ENCODE measurements at regions not wholly inside any gene's neighbourhood (a gene's known extent, or its start where the extent isn't known, plus 50 kb on each side); places are given as distances from the start of the nearest gene placed in this dataset.

DNA sequence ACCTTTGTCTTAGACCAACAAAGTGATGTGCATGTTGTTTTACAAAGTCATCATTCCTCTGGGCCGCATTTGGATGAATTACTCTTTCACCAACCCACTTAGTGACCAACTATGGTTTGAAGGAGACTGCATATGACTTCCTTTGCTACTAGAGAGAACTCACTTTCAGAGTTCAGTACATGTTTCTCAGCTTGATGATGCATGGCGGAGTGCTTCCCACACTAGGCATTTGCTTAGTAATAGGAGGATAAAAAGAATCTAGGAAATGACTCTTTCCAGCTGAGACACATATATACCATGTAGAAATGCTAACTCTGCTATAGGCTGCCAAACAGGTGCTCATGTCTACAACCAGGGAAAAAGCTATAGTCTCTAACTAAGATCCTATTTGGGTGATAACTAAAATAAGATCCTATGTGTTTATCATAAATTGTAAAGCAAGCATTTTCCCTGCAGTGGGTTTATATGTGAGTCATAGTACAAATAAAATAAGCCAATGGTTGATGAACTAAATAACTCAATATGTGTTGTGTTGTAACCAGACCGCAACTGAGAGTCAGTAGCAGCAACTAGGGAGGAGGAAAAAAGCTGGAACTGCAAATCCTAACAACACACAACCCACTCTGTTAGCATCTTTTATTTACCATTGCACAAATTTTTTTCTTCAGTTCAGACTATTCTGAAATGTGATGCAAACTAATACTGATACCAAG is 87.2 kb downstream of the TSPAN8 start:
- ChIA-PET POLR2A (ENCODE audit: unreplicated experiment) (no interaction called here), CTCF (no interaction called here)
- no peak overlapping the region for H3K4me3 ChIP-seq (ENCODE audit: insufficient read depth, low read depth, low read length)
- H2AK5ac ChIP-seq (ENCODE audit: low read depth, low read length): no peak overlapping the region
- H4K20me1 ChIP-seq (ENCODE audit: insufficient read depth, low read length): no peaks in the 10 kb centered on the region
- no peak overlapping the region for H2BK5ac ChIP-seq (ENCODE audit: low read depth, low read length, poor library complexity, severe bottlenecking)
- in situ Hi-C loops (cut with MboI; ENCODE audit: low sequenced_read_pairs): no loop called here
- no peaks in the 10 kb centered on the region for H3K36me3 ChIP-seq (ENCODE audit: control insufficient read depth, insufficient read depth, low read length)
- peaks cover 2% of the 10 kb centered on the region; the same call in 1 of the 2 replicates for H3K9me3 ChIP-seq (ENCODE audit: control insufficient read depth, insufficient read depth, low read length)
- H3K9me1 ChIP-seq (ENCODE audit: insufficient read depth, low read length): no peaks in the 10 kb centered on the region
- no peak overlapping the region for H3K9ac ChIP-seq (ENCODE audit: low read depth, low read length)
- no peak overlapping the region for H3K27ac ChIP-seq (ENCODE audit: insufficient read depth, low read length)
- ATAC-seq (ENCODE audit: low read depth): no peak
- BruUV-seq (replicated peaks): no TSS peak
- H2AFZ ChIP-seq (replicated peaks; ENCODE audit: low read length, poor library complexity): no peak overlapping the region
- no peak overlapping the region for H2BK120ac ChIP-seq (ENCODE audit: low read depth, low read length)
- TF ChIP-seq MAFK (IDR thresholded peaks at IDR 0.05; ENCODE audit: low read depth, low read length): no peak
- no peak for TF ChIP-seq RAD21 (IDR thresholded peaks at IDR 0.05; ENCODE audit: low read length)
- TF ChIP-seq, protein P1, sequence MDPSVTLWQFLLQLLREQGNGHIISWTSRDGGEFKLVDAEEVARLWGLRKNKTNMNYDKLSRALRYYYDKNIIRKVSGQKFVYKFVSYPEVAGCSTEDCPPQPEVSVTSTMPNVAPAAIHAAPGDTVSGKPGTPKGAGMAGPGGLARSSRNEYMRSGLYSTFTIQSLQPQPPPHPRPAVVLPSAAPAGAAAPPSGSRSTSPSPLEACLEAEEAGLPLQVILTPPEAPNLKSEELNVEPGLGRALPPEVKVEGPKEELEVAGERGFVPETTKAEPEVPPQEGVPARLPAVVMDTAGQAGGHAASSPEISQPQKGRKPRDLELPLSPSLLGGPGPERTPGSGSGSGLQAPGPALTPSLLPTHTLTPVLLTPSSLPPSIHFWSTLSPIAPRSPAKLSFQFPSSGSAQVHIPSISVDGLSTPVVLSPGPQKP (IDR thresholded peaks at IDR 0.05; ENCODE audit: borderline replicate concordance, low read depth, low read length): no peak
- TF ChIP-seq MXI1 (IDR thresholded peaks at IDR 0.05; ENCODE audit: borderline replicate concordance, low read depth, low read length): no peak
- TF ChIP-seq MAZ (IDR thresholded peaks at IDR 0.05; ENCODE audit: borderline replicate concordance, low read depth, low read length): no peak
- TF ChIP-seq FOS (IDR thresholded peaks at IDR 0.05; ENCODE audit: low read depth, low read length): no peak
- no peak for TF ChIP-seq CEBPB (IDR thresholded peaks at IDR 0.05; ENCODE audit: low read depth, low read length)
- no peak for TF ChIP-seq RFX5 (IDR thresholded peaks at IDR 0.05; ENCODE audit: low read depth, low read length)
- TF ChIP-seq BHLHE40 (IDR thresholded peaks at IDR 0.05; ENCODE audit: low read depth, low read length): no peak
- TF ChIP-seq NFE2L2 (IDR thresholded peaks at IDR 0.05; ENCODE audit: low read depth, low read length): no peak
- TF ChIP-seq, protein P2, sequence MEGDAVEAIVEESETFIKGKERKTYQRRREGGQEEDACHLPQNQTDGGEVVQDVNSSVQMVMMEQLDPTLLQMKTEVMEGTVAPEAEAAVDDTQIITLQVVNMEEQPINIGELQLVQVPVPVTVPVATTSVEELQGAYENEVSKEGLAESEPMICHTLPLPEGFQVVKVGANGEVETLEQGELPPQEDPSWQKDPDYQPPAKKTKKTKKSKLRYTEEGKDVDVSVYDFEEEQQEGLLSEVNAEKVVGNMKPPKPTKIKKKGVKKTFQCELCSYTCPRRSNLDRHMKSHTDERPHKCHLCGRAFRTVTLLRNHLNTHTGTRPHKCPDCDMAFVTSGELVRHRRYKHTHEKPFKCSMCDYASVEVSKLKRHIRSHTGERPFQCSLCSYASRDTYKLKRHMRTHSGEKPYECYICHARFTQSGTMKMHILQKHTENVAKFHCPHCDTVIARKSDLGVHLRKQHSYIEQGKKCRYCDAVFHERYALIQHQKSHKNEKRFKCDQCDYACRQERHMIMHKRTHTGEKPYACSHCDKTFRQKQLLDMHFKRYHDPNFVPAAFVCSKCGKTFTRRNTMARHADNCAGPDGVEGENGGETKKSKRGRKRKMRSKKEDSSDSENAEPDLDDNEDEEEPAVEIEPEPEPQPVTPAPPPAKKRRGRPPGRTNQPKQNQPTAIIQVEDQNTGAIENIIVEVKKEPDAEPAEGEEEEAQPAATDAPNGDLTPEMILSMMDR (conservative IDR thresholded peaks at IDR 0.05; ENCODE audit: low read depth, low read length): no peak
- TF ChIP-seq RCOR1 (IDR thresholded peaks at IDR 0.05; ENCODE audit: insufficient replicate concordance, low read length): no peak
- TF ChIP-seq, protein P3, sequence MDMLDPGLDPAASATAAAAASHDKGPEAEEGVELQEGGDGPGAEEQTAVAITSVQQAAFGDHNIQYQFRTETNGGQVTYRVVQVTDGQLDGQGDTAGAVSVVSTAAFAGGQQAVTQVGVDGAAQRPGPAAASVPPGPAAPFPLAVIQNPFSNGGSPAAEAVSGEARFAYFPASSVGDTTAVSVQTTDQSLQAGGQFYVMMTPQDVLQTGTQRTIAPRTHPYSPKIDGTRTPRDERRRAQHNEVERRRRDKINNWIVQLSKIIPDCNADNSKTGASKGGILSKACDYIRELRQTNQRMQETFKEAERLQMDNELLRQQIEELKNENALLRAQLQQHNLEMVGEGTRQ (IDR thresholded peaks at IDR 0.05; ENCODE audit: low read depth, low read length): no peak
- TF ChIP-seq CHD1 (IDR thresholded peaks at IDR 0.05; ENCODE audit: low read depth, low read length): no peak
- TF ChIP-seq SMC3 (IDR thresholded peaks at IDR 0.05; ENCODE audit: low read depth, low read length): no peak
- H3K18ac ChIP-seq (ENCODE audit: low read depth, low read length): no peak overlapping the region
- H4K8ac ChIP-seq (ENCODE audit: low read depth in 2 of 2, low read length in 2 of 2): no peak overlapping the region
- no CpG with 5 or more reads among the region's 3 CpGs for WGBS, 2 experiments (ENCODE audit: extremely low coverage in 2 of 2, insufficient read length in 1 of 2)
- no peak overlapping the region for H2AK9ac ChIP-seq (replicated peaks; ENCODE audit: low read depth, low read length, poor library complexity)
- no peak overlapping the region for H3K23ac ChIP-seq (ENCODE audit: low read depth, low read length)
- no peaks in the 10 kb centered on the region for H3K4me1 ChIP-seq (ENCODE audit: control insufficient read depth, insufficient read depth, low read length)
- no peak overlapping the region for H3K14ac ChIP-seq (replicated peaks; ENCODE audit: low read depth, low read length)
- intact Hi-C loops (cut with micrococcal nuclease): no loop called here
- no peak overlapping the region for H3K56ac ChIP-seq (ENCODE audit: extremely low read depth, insufficient read depth, low read length)
- H2BK20ac ChIP-seq (ENCODE audit: low read depth, low read length): no peak overlapping the region
- no peak overlapping the region for H4K5ac ChIP-seq (ENCODE audit: low read depth, low read length)
- no peaks in the 10 kb centered on the region for H3K27me3 ChIP-seq (ENCODE audit: control insufficient read depth, insufficient read depth, low read length)
- dilution Hi-C loops (cut with HindIII; ENCODE audit: low sequenced_read_pairs, unreplicated experiment): no loop called here
- no peak overlapping the region for H3K4me2 ChIP-seq (ENCODE audit: low read depth, low read length)
- H3K4ac ChIP-seq (ENCODE audit: low read depth, low read length): no peak overlapping the region
- DNase-seq: no peak
- no peak overlapping the region for H4K91ac ChIP-seq (ENCODE audit: insufficient read depth, low read depth, low read length)
- no peaks in the 10 kb centered on the region for H3K79me1 ChIP-seq (ENCODE audit: low read depth in 1 of 2, low read length in 2 of 2)
- no peak overlapping the region for H2BK15ac ChIP-seq (ENCODE audit: low read depth, low read length)

Data from IMR-90 (cell line).